C4-2B (cell line): ENCODE measurements at regions not wholly inside any gene's neighbourhood (a gene's known extent, or its start where the extent isn't known, plus 50 kb on each side); places are given as distances from the start of the nearest gene placed in this dataset.

Experiments
- CTCF ChIP-seq: fragments of 450-650 bp; conservative IDR thresholded peaks from 2 replicates; pipeline ENCODE4 v1.5.1; 2017; ENCODE audit warnings: mild to moderate bottlenecking
- ZFX ChIP-seq: fragments of 450-650 bp; IDR thresholded peaks from 2 replicates; pipeline ENCODE4 v1.6.1; 2017

GRCh38 chr1:104056786-104057185, 307.1 kb downstream of the AMY1C start:
- TF ChIP-seq CTCF (no peak), ZFX (no peak)
